HG03175 (cell line): ENCODE measurements at regions not wholly inside any gene's neighbourhood (a gene's known extent, or its start where the extent isn't known, plus 50 kb on each side); places are given as distances from the start of the nearest gene placed in this dataset.
"Not testable (repeated sequence)": the region's sequence is repeated elsewhere in the genome, so short reads cannot be mapped to it uniquely, and the experiment has no call there.

Experiments
- ATAC-seq: cut with Tn5 transposase; IDR thresholded peaks from one replicate; pipeline ENCODE4 v1.9.1; 2021; ENCODE audit warnings: mild to moderate bottlenecking, moderate library complexity; ENCODE audit not compliant: unreplicated experiment

DNA sequence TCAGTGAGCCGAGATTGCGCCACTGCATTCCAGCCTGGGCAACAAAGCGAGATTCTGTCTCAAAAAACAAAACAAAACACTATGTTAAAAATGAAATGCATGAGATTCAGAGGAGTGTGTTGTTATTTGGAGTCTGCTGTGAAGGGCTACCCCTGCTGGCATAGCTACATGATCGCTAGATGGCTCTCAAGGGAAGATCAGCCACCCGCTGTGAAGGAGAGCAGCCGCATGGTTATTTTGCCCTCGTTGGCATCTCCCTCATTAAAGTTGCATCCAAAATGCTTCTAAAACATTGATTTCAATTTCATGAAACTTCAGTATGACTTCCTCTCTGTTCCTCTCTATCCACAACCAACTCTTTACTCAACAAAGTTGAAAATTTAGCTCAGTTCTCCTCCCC lies 54.8 kb upstream of the NDUFV2 start:
- no peak for ATAC-seq

DNA sequence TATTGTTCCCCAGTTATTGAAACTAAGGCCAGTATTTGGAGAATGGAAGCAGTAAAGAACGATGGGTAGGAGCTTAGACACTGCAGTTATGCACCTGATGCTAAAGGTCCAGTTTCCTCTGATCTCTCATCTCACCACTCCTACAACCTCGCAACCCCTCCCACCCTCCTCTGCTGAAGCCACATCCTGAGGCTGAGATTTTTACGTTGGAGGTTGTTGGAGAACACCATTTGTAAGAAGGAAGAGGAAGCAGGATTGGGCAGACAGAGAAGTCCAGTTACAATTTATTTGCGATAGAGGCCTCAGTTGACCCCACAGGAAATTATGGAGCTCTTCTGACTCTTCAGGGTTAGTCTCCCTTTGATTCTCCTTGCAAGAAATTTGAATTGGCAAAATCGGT lies 54.3 kb upstream of the NDUFV2 start:
- no peak for ATAC-seq

DNA sequence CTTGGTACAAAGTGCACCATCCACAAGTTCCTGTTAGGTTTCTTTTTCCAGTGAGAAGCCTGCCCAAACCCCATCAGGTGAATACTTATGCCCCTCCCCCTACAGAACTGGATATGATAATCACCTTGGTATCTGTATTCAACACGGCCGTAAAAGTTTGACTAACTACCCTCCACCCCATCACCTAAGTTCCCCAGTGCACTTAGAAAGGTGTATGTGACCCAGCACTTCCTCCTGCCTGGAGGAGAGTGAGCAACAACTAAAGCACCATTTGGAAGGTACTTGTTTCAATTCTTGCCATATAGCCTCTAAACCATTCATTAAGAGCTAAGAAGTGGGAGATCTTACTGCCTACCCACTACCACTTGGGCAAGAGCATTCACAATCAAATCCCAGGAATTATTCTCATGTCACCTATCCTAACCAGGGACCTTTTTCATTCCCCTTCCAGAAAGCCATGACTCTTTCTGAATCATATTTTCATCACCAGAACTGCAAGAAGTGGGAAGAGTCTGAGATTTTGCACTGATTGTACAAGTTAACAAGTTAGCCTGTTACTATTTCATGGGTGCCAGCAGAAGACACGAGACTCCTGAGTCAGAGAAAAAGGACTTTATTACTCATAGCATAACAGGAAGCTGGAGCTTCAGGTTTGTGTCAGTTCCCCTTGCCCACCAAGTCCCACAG lies 53.5 kb upstream of the NDUFV2 start:
- ATAC-seq: no peak

DNA sequence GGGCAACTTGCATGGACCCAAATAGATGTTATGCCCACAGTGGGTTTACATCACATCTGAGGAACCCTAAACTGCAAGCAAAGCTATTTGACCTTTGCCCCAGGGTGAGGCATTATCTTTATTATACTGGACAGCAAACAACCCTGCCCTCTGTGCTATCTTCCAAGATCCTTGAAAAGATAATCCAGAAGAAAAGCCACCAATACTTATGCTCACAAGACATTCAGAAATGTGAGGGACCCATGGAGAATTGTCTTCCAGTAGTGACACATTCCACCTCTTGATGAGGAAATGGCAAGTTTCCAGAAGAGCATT lies 53.0 kb upstream of the NDUFV2 start:
- no peak for ATAC-seq

DNA sequence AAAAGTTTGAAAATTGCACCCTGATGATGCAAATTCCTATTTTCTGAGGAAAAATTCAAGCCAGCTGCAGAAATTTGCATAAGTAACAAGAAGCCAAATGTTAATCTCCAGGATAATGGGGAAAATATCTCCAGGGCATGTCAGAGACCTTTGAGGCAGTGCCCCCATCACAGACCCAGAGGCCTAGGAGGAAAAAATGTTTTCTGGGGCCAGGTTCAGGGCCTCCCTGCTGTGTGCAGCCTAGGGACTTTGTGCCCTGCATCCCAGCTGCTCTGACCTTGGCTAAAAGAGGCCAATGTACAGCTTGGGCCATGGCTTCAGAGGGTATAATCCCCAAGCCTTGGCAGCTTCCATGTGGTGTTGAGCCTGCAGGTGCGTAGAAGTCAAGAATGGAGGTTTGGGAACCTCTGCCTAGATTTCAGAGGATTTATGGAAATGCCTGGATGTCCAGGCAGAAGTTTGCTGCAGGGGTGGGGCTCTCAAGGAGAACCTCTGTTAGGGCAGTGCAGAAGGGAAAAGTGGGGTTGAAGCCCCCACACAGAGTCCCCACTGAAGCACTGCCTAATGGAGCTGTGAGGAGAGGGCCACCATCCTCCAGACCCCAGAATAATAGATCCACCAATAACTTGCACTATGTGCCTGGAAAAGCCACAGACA lies 51.7 kb upstream of the NDUFV2 start:
- not testable (repeated sequence) for ATAC-seq
